ENCODE measurements at regions not wholly inside any gene's neighbourhood (a gene's known extent, or its start where the extent isn't known, plus 50 kb on each side); places are given as distances from the start of the nearest gene placed in this dataset.

DNA sequence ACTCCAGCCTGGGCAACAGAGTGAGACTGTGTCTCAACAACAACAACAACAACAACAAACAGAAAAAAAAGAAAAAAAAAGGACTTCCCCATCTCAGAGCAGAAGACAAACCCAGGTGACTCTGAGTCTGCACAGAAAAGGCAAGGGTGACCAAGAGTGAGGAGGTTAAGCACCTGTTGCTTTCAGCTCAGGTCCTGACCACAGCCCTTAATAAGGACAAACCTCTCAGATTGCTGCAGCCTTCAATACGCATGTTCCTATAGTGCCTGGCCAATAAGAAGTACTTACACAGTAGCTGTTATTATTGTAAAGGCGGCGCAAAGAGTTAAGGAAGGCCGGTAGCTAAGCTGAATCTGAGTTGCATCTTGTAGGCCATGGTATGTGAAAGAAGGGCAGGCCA, 102.3 kb upstream of the MSX2 start:
- H2BK20ac ChIP-seq (ENCODE audit: low read length): no peak overlapping the region
- FAIRE-seq (no peak), DNase-seq (ENCODE audit: low read depth in 1 of 2, low spot score in 2 of 2) (no peak)
- H3K27ac ChIP-seq (ENCODE audit: low read depth, low read length): no peak overlapping the region
- 100% methylated on average over 4 of the region's 4 CpGs; no CpG with 5 or more reads in 1 of the 2 experiments for WGBS, 2 experiments (ENCODE audit: extremely low coverage in 1 of 2, insufficient coverage in 1 of 2, insufficient read length in 1 of 2, insufficient replicate concordance in 2 of 2, low coverage in 1 of 2, low lambda C conversion rate in 2 of 2, missing lambda C conversion rate in 1 of 2)
- no peaks in the 10 kb centered on the region for H3K79me2 ChIP-seq (ENCODE audit: control insufficient read depth in 1 of 2, insufficient read depth in 2 of 2, low read length in 2 of 2)
- H2BK12ac ChIP-seq (ENCODE audit: low read depth, low read length): no peak overlapping the region
- no peak overlapping the region for H4K8ac ChIP-seq (ENCODE audit: extremely low read depth, insufficient read depth, low read length)
- no peaks in the 10 kb centered on the region for H3K36me3 ChIP-seq (ENCODE audit: control insufficient read depth in 2 of 4, insufficient read depth in 4 of 4, low read length in 3 of 4)
- H3K9ac ChIP-seq (replicated peaks in 1 of 4; ENCODE audit: extremely low read depth in 1 of 4, low read depth in 3 of 4, low read length in 3 of 4): no peak overlapping the region
- no peak overlapping the region for H2BK5ac ChIP-seq (ENCODE audit: low read depth, low read length)
- no peak overlapping the region for H2AFZ ChIP-seq (ENCODE audit: low read length)
- no peak overlapping the region for H2BK120ac ChIP-seq (replicated peaks; ENCODE audit: low read depth, low read length)
- POLR2A ChIA-PET (ENCODE audit: partially characterized antibody): no interaction called here
- H2BK15ac ChIP-seq (ENCODE audit: low read length): no peak overlapping the region
- H3K4me1 ChIP-seq (replicated peaks in 1 of 4; ENCODE audit: control insufficient read depth in 3 of 4, insufficient read depth in 4 of 4, low read length in 3 of 4): peaks cover 0 to 4% (median 1%) of the 10 kb centered on the region in 4 experiments; a peak in 4 of 7 replicates
- H3K23me2 ChIP-seq (ENCODE audit: low read depth, low read length): no peaks in the 10 kb centered on the region
- no peaks in the 10 kb centered on the region for H3K9me3 ChIP-seq (ENCODE audit: insufficient read depth in 2 of 2, low read depth in 1 of 2, low read length in 1 of 2)
- H3K4me2 ChIP-seq (ENCODE audit: insufficient read depth in 1 of 2, low read depth in 2 of 2, low read length in 2 of 2): no peak overlapping the region
- no peak overlapping the region for H3K18ac ChIP-seq (ENCODE audit: extremely low read depth, low read length)
- H4K5ac ChIP-seq (ENCODE audit: insufficient read length, low read depth, low read length): no peak overlapping the region
- H2AK5ac ChIP-seq (ENCODE audit: low read depth, low read length): no peak overlapping the region
- no peaks in the 10 kb centered on the region for H3K79me1 ChIP-seq (ENCODE audit: low read depth, low read length)
- H3K4ac ChIP-seq (replicated peaks; ENCODE audit: insufficient read length, low read depth, low read length): no peak overlapping the region
- CTCF ChIA-PET (ENCODE audit: partially characterized antibody): interaction anchor here (0.7 kb wide), 2 partner anchors 8 to 1889 kb away, joined by 3 to 4 read pairs; no protein-coding TSS in a partner anchor
- H3K27me3 ChIP-seq (replicated peaks in 1 of 4; ENCODE audit: control insufficient read depth in 3 of 4, extremely low read depth in 1 of 4, insufficient read depth in 3 of 4, low read length in 3 of 4): no peaks in the 10 kb centered on the region; a peak in 2 of 7 replicates
- no peak overlapping the region for H3K14ac ChIP-seq (ENCODE audit: insufficient read length)
- TF ChIP-seq TBP (IDR thresholded peaks at IDR 0.05; ENCODE audit: low read depth, low read length): no peak
- no peak for TF ChIP-seq SIRT6 (IDR thresholded peaks at IDR 0.05; ENCODE audit: low read length)
- no peak for TF ChIP-seq CREB1 (IDR thresholded peaks at IDR 0.05)
- no peak for TF ChIP-seq TEAD4 (IDR thresholded peaks at IDR 0.05; ENCODE audit: low read depth, low read length)
- no peak for TF ChIP-seq NRF1 (IDR thresholded peaks at IDR 0.05; ENCODE audit: low read depth, low read length)
- TF ChIP-seq SRF (IDR thresholded peaks at IDR 0.05; ENCODE audit: low read depth, low read length): no peak
- TF ChIP-seq NANOG (IDR thresholded peaks at IDR 0.05; ENCODE audit: insufficient read depth, low read depth, low read length, poor library complexity, severe bottlenecking): no peak
- TF ChIP-seq CBX5 (IDR thresholded peaks at IDR 0.05; ENCODE audit: low read depth, low read length): no peak
- no peak for TF ChIP-seq RNF2 (IDR thresholded peaks at IDR 0.05; ENCODE audit: borderline replicate concordance, low read depth, low read length, missing control alignments, poor library complexity, severe bottlenecking)
- no peak for TF ChIP-seq BCL11A (IDR thresholded peaks at IDR 0.05; ENCODE audit: low read depth in 2 of 2, low read length in 2 of 2)
- TF ChIP-seq, protein P1, sequence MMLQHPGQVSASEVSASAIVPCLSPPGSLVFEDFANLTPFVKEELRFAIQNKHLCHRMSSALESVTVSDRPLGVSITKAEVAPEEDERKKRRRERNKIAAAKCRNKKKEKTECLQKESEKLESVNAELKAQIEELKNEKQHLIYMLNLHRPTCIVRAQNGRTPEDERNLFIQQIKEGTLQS (IDR thresholded peaks at IDR 0.05; ENCODE audit: insufficient read depth, low read depth, low read length): no peak
- TF ChIP-seq POU5F1 (IDR thresholded peaks at IDR 0.05; ENCODE audit: low read depth, low read length): no peak
- TF ChIP-seq CEBPB (IDR thresholded peaks at IDR 0.05; ENCODE audit: low read depth, low read length): no peak
- TF ChIP-seq CHD1 (IDR thresholded peaks at IDR 0.05; ENCODE audit: low read depth, low read length): no peak
- TF ChIP-seq SP1 (IDR thresholded peaks at IDR 0.05; ENCODE audit: low read depth, low read length): no peak
- TF ChIP-seq KDM4A (IDR thresholded peaks at IDR 0.05; ENCODE audit: low read depth, low read length, severe bottlenecking): no peak
- H3K4me3 ChIP-seq (ENCODE audit: extremely low read depth in 1 of 4, insufficient read depth in 2 of 4, low read depth in 3 of 4, low read length in 4 of 4): no peak overlapping the region
- no peak overlapping the region for H3K56ac ChIP-seq (replicated peaks; ENCODE audit: insufficient read length, low read depth, low read length)
- no peaks in the 10 kb centered on the region for H4K20me1 ChIP-seq (replicated peaks in 1 of 2; ENCODE audit: control insufficient read depth in 1 of 2, insufficient read depth in 2 of 2, low read length in 2 of 2)
- H4K91ac ChIP-seq (replicated peaks; ENCODE audit: insufficient read length, low read length): no peak overlapping the region
- no peak overlapping the region for H3K23ac ChIP-seq (ENCODE audit: insufficient read length)
